ENCODE measurements at regions not wholly inside any gene's neighbourhood (a gene's known extent, or its start where the extent isn't known, plus 50 kb on each side); places are given as distances from the start of the nearest gene placed in this dataset.

DNA sequence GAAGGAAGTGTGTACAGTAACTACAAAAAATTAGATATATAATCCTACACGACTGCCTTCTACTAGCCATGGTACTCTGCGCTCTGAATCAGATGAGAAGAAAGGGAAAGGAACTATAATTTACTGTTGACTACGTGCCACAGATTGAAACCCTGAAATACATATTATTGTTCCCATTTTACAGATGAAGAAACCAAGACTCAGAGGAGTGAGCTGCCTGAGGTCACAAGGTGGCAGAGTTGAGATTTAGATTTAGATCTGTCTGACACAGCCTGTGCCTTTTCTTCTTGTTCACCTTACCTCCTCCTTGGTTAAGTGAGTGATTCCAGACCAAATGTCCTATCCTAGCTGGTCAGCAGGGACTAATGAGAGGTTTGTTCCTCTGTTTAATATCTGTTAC is 61.6 kb upstream of the OR4E1 start:
- TF ChIP-seq, protein P1, sequence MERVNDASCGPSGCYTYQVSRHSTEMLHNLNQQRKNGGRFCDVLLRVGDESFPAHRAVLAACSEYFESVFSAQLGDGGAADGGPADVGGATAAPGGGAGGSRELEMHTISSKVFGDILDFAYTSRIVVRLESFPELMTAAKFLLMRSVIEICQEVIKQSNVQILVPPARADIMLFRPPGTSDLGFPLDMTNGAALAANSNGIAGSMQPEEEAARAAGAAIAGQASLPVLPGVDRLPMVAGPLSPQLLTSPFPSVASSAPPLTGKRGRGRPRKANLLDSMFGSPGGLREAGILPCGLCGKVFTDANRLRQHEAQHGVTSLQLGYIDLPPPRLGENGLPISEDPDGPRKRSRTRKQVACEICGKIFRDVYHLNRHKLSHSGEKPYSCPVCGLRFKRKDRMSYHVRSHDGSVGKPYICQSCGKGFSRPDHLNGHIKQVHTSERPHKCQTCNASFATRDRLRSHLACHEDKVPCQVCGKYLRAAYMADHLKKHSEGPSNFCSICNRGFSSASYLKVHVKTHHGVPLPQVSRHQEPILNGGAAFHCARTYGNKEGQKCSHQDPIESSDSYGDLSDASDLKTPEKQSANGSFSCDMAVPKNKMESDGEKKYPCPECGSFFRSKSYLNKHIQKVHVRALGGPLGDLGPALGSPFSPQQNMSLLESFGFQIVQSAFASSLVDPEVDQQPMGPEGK (CRISPR knock-in tag; IDR thresholded peaks at IDR 0.05; ENCODE audit: borderline replicate concordance): no peak
- TF ChIP-seq CSDC2 (CRISPR knock-in tag; IDR thresholded peaks at IDR 0.05) (no peak), ARNTL (CRISPR knock-in tag; IDR thresholded peaks at IDR 0.05; ENCODE audit: borderline replicate concordance, low read depth) (no peak), TCF4 (CRISPR knock-in tag; IDR thresholded peaks at IDR 0.05; ENCODE audit: borderline replicate concordance) (no peak), ZNF70 (CRISPR knock-in tag; IDR thresholded peaks at IDR 0.05) (no peak), ZFP30 (CRISPR knock-in tag; IDR thresholded peaks at IDR 0.05) (no peak), TOX (CRISPR knock-in tag; IDR thresholded peaks at IDR 0.05; ENCODE audit: borderline replicate concordance) (no peak), PPARA (CRISPR knock-in tag; IDR thresholded peaks at IDR 0.05; ENCODE audit: borderline replicate concordance) (no peak), RARB (CRISPR knock-in tag; IDR thresholded peaks at IDR 0.05) (no peak)
- TF ChIP-seq, protein P2, sequence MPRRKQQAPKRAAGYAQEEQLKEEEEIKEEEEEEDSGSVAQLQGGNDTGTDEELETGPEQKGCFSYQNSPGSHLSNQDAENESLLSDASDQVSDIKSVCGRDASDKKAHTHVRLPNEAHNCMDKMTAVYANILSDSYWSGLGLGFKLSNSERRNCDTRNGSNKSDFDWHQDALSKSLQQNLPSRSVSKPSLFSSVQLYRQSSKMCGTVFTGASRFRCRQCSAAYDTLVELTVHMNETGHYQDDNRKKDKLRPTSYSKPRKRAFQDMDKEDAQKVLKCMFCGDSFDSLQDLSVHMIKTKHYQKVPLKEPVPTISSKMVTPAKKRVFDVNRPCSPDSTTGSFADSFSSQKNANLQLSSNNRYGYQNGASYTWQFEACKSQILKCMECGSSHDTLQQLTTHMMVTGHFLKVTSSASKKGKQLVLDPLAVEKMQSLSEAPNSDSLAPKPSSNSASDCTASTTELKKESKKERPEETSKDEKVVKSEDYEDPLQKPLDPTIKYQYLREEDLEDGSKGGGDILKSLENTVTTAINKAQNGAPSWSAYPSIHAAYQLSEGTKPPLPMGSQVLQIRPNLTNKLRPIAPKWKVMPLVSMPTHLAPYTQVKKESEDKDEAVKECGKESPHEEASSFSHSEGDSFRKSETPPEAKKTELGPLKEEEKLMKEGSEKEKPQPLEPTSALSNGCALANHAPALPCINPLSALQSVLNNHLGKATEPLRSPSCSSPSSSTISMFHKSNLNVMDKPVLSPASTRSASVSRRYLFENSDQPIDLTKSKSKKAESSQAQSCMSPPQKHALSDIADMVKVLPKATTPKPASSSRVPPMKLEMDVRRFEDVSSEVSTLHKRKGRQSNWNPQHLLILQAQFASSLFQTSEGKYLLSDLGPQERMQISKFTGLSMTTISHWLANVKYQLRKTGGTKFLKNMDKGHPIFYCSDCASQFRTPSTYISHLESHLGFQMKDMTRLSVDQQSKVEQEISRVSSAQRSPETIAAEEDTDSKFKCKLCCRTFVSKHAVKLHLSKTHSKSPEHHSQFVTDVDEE (CRISPR knock-in tag; IDR thresholded peaks at IDR 0.05): no peak
